ENCODE measurements at regions not wholly inside any gene's neighbourhood (a gene's known extent, or its start where the extent isn't known, plus 50 kb on each side); places are given as distances from the start of the nearest gene placed in this dataset.

DNA sequence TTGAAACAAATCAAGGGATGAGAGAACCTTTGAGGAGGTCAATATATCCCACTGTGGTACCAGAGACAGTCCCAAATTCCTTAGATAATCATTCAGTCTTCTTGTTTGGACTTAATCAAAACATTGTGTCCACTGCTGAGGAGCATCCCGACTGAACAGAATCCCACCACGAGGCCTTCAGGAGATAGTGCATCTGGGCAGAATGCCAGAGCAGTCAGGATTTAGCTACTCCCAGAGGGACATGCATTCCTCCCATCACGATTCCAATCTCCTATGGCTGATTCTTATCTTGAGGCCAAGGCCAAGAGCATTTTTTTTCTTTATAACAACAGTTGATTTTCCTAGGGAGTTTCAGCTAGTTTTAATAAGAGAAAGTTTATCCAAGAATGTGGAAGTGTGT, 87.4 kb upstream of the COX10 start:
- H3K4me3 ChIP-seq (replicated peaks in 1 of 2; ENCODE audit: low read depth in 2 of 2, low read length in 2 of 2), result no peak overlapping the region
- TF ChIP-seq, protein P1, sequence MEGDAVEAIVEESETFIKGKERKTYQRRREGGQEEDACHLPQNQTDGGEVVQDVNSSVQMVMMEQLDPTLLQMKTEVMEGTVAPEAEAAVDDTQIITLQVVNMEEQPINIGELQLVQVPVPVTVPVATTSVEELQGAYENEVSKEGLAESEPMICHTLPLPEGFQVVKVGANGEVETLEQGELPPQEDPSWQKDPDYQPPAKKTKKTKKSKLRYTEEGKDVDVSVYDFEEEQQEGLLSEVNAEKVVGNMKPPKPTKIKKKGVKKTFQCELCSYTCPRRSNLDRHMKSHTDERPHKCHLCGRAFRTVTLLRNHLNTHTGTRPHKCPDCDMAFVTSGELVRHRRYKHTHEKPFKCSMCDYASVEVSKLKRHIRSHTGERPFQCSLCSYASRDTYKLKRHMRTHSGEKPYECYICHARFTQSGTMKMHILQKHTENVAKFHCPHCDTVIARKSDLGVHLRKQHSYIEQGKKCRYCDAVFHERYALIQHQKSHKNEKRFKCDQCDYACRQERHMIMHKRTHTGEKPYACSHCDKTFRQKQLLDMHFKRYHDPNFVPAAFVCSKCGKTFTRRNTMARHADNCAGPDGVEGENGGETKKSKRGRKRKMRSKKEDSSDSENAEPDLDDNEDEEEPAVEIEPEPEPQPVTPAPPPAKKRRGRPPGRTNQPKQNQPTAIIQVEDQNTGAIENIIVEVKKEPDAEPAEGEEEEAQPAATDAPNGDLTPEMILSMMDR (IDR thresholded peaks at IDR 0.05; ENCODE audit: low read depth, low read length), result no peak
- DNase-seq (ENCODE audit: low read depth in 2 of 2), result no peak

DNA sequence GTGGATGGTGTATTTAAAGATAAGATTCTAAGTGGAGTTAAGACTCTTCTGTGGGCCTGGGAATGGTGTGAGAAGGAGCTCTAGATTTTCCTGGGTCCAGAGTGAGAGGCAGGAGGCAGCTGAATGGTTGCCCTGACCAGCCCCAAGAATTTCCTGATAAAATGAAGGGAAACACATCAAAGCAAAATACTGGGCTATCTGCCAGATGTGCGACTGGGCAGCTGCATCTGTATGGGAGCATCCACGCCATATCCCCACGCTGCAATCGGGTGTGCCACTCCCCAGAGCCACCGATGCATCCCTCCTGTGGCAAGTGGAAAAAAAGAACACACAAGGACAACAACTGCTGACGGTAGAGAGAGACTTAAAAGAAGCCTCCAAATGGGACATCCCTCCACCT, 84.3 kb upstream of the COX10 start:
- TF ChIP-seq, protein P1 (IDR thresholded peaks at IDR 0.05; ENCODE audit: low read depth, low read length), result no peak
- no peak for DNase-seq (ENCODE audit: low read depth in 2 of 2)

DNA sequence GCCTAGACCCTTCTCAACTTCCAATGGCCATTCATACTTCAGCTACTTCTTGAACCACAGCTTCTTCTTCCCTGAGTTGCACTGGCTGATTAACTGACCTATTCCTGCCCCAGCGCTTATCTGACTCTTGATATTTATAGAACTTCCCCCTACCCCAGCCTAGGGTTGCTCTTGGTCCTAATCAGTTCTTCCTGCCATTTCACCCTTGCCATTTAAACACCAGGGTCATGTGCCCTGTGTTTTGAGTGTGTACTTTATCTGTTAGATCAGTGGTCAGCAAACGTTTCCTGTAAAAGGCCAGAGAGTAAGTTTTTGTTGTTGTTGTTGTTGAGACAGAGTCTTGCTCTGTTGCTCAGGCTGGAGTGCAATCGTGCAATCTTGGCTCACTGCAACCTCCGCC, 82.4 kb upstream of the COX10 start:
- no peak for DNase-seq (ENCODE audit: low read depth in 2 of 2)
- H3K4me3 ChIP-seq (replicated peaks in 1 of 2; ENCODE audit: low read depth in 2 of 2, low read length in 2 of 2), result no peak overlapping the region
- TF ChIP-seq, protein P1 (IDR thresholded peaks at IDR 0.05; ENCODE audit: low read depth, low read length), result no peak

More for the DNA sequence above, 84.3 kb upstream of the COX10 start:
- no peak overlapping the region for H3K4me3 ChIP-seq (replicated peaks in 1 of 2; ENCODE audit: low read depth in 2 of 2, low read length in 2 of 2)

DNA sequence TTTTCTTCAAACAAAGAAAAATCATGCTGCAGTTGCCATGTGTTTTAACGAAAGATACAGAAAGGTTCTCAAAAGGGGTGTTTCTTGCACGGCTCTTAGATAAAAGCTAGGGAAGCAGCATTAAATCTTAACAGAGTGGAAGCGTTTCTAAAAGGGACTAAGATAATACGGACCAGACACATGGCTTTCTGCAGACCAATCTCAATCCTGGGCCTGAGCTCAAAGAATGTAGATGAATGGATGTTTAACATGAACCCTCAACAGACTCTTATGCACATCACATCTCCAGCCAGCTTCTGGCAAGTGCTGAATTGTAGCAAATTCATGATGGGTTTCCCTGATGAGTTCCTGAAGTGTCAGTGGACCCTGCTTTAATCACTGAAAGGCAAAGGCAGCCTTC, 80.2 kb upstream of the COX10 start:
- TF ChIP-seq, protein P1 (IDR thresholded peaks at IDR 0.05; ENCODE audit: low read depth, low read length), result no peak
- H3K4me3 ChIP-seq (replicated peaks in 1 of 2; ENCODE audit: low read depth in 2 of 2, low read length in 2 of 2), result no peak overlapping the region
- DNase-seq (ENCODE audit: low read depth in 2 of 2), result no peak

DNA sequence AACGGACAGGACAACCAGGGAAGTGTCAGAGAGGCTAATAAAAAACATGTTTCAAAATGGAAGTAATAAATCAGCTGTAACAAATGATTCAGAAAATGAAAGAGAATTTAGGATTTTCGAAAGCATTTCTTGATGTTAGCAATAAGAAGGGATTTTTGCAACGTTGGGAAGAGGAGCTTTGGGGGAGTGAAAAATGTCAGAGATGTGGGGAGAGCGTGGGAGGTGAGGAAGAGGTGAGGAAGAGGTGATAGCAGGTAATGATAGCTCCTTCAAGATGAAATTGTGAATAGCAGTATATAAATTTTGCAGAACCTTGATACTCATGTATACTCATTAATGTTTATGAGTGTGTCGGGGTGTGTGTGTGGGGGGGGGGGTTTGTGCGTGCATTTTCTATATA, 76.2 kb upstream of the COX10 start:
- no peak overlapping the region for H3K4me3 ChIP-seq (replicated peaks in 1 of 2; ENCODE audit: low read depth in 2 of 2, low read length in 2 of 2)
- DNase-seq (ENCODE audit: low read depth in 2 of 2), result no peak
- TF ChIP-seq, protein P1 (IDR thresholded peaks at IDR 0.05; ENCODE audit: low read depth, low read length), result no peak

DNA sequence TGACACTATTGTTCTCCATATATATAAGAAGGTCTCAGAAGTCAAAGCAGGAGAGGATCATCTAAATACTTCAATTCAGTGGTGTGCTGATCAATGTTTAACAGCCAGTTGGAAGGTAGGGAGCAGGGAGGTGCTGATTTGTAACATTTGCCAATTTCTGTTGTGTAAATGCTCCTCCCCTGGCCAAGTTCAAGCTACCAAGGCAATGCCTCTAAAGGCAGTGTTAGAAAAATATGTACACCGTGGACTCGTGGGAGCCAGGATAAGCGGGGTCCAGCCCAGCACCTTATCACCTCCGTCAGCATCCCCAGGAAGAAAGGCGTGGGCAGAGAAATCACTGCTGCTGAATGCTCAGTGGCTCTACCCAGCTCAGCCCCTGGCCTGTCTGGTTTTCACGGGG, 75.3 kb upstream of the COX10 start:
- H3K4me3 ChIP-seq (replicated peaks in 1 of 2; ENCODE audit: low read depth in 2 of 2, low read length in 2 of 2), result no peak overlapping the region
- TF ChIP-seq, protein P1 (IDR thresholded peaks at IDR 0.05; ENCODE audit: low read depth, low read length), result no peak
- no peak for DNase-seq (ENCODE audit: low read depth in 2 of 2)

DNA sequence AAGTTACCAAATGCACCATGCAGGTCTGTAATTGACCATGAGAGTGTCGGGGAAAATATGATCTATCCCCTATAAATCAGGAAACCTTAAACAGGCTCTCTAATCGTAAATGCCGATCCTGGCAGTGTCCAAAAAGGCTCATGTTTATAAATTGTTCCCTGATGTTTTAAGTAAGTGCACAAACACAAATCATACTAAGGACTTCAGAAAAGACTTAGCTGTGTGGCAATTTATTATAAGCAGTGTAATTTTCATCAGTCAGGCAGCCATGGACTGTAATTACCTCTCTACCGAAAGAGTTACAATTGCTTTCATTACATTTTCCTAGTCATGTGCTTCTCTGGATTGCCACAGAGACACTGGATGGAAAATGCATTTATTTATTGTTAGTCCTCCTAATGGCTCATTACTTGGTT, 73.4 kb upstream of the COX10 start:
- no peak overlapping the region for H3K4me3 ChIP-seq (replicated peaks in 1 of 2; ENCODE audit: low read depth in 2 of 2, low read length in 2 of 2)
- TF ChIP-seq, protein P1 (IDR thresholded peaks at IDR 0.05; ENCODE audit: low read depth, low read length), result no peak
- no peak for DNase-seq (ENCODE audit: low read depth in 2 of 2)

All from cardiac fibroblast (primary cell).